HUES6 (cell line): ENCODE measurements at regions not wholly inside any gene's neighbourhood (a gene's known extent, or its start where the extent isn't known, plus 50 kb on each side); places are given as distances from the start of the nearest gene placed in this dataset.
"Not testable (repeated sequence)": the region's sequence is repeated elsewhere in the genome, so short reads cannot be mapped to it uniquely, and the experiment has no call there.

Experiments
- H3K27ac ChIP-seq: 2 replicates; pipeline ENCODE4 v1.7.0; 2013; ENCODE audit warnings: low read depth, mild to moderate bottlenecking, low read length, inconsistent platforms
- H3K27me3 ChIP-seq: 2 replicates; pipeline ENCODE4 v1.6.1; 2013; ENCODE audit warnings: low read length; ENCODE audit not compliant: control insufficient read depth, insufficient read depth
- H3K36me3 ChIP-seq: 2 replicates; pipeline ENCODE4 v1.6.1; 2013; ENCODE audit warnings: low read length; ENCODE audit not compliant: control insufficient read depth, insufficient read depth
- H3K4me1 ChIP-seq: 2 replicates; pipeline ENCODE4 v1.6.1; 2013; ENCODE audit warnings: low read length; ENCODE audit not compliant: control insufficient read depth, insufficient read depth
- H3K4me3 ChIP-seq: 2 replicates; pipeline ENCODE4 v1.5.1; 2013; ENCODE audit warnings: low read depth, low read length
- H3K9ac ChIP-seq: one replicate; pipeline ENCODE4 v1.6.1; 2013; ENCODE audit warnings: mild to moderate bottlenecking, low read length
- H3K9me3 ChIP-seq: 2 replicates; pipeline ENCODE4 v1.6.1; 2013; ENCODE audit warnings: low read depth, low read length; ENCODE audit not compliant: control insufficient read depth, insufficient read depth

DNA sequence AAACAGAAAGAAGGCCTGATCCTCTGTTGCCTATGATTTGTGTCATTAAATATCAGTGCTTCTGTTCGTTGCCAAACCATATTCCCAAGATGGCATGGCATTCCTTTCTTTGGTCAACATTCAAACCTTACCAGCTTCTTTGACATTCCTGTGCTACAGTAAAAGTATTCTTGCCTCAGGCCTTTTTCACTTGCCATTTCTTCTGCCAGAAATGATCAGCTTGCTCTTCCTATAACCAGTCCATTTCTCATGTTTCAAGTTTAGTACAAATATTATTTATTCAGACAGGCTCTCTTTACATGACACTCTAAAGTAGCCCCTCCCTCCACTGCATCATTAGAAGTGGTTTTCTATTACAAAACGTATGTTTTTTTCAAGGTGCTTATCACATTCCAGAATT, 278.3 kb downstream of the KCNJ2 start:
- H3K4me1 ChIP-seq = peaks cover 5% of the 10 kb centered on the region; the same call in 1 of the 2 replicates
- H3K9ac ChIP-seq = no peak overlapping the region
- H3K27ac ChIP-seq = no peak overlapping the region
- no peaks in the 10 kb centered on the region for H3K36me3 ChIP-seq
- no peak overlapping the region for H3K4me3 ChIP-seq
- peaks cover 5% of the 10 kb centered on the region; the same call in 1 of the 2 replicates for H3K9me3 ChIP-seq
- no peaks in the 10 kb centered on the region for H3K27me3 ChIP-seq

DNA sequence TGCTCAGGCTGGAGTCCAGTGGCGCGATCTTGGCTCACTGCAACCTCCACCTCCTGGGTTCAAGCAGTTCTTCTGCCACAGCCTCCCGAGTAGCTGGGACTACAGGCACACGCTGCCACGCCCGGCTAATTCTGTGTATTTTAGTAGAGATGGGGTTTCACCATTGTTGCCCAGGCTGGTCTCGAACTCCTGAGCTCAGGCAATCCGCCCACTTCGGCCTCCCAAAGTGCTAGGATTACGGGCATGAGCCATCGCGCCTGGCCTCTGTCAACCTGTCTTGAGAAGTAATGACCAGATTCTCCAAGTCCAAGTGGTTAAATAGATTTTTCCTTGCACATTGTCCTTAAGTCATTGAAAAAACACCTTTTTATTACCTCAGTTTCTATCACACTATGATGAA, 283.7 kb downstream of the KCNJ2 start:
- H3K4me1 ChIP-seq, H3K9ac ChIP-seq, H3K9me3 ChIP-seq, H3K27me3 ChIP-seq, H3K4me3 ChIP-seq, H3K36me3 ChIP-seq, H3K27ac ChIP-seq: not testable (repeated sequence)

DNA sequence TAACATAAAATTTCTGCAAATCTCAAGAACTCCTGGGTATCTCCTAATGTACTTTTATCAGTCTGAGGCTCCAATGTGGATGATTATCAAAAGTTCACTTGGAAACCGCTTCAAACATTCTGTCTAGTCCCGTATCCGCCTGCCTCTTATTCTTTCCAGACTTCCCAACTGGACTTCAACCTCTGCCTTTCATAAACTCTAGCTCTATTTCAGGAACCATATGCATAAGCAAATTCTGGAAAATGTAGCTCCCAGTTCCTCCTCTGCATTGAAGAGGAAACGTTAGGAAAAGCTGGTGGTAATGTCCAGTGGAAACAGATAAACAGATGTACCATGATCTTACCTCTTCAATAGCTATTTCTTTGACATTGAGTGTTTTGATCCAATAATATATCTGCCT, 285.0 kb downstream of the KCNJ2 start:
- Histone ChIP-seq H3K4me1 (peaks cover 4% of the 10 kb centered on the region; the same call in 1 of the 2 replicates), H3K27me3 (no peaks in the 10 kb centered on the region), H3K9me3 (no peaks in the 10 kb centered on the region), H3K36me3 (no peaks in the 10 kb centered on the region), H3K4me3 (no peak overlapping the region), H3K9ac (no peak overlapping the region), H3K27ac (no peak overlapping the region)

- Histone ChIP-seq H3K36me3 (no peaks in the 10 kb centered on the region), H3K27me3 (no peaks in the 10 kb centered on the region), H3K4me3 (no peak overlapping the region), H3K27ac (no peak overlapping the region), H3K9ac (no peak overlapping the region), H3K9me3 (no peaks in the 10 kb centered on the region), H3K4me1 (no peaks in the 10 kb centered on the region)
These were observed 285.6 kb downstream of the KCNJ2 start for GRCh38 chr17:70454908-70455307.

- no peaks in the 10 kb centered on the region for H3K4me1 ChIP-seq
- no peak overlapping the region for H3K4me3 ChIP-seq
- no peak overlapping the region for H3K9ac ChIP-seq
- H3K27ac ChIP-seq = no peak overlapping the region
- H3K9me3 ChIP-seq = no peaks in the 10 kb centered on the region; the same call in 1 of the 2 replicates
- H3K36me3 ChIP-seq = no peaks in the 10 kb centered on the region
- no peaks in the 10 kb centered on the region for H3K27me3 ChIP-seq
These were observed 295.7 kb downstream of the KCNJ2 start for GRCh38 chr17:70464995-70465394.

GRCh38 chr17:70468661-70469060, 299.3 kb downstream of the KCNJ2 start:
- H3K27ac ChIP-seq = no peak overlapping the region
- no peak overlapping the region for H3K9ac ChIP-seq
- no peaks in the 10 kb centered on the region; the same call in 1 of the 2 replicates for H3K9me3 ChIP-seq
- no peaks in the 10 kb centered on the region for H3K27me3 ChIP-seq
- no peak overlapping the region for H3K4me3 ChIP-seq
- no peaks in the 10 kb centered on the region for H3K36me3 ChIP-seq
- H3K4me1 ChIP-seq = no peaks in the 10 kb centered on the region

- H3K27me3 ChIP-seq = no peaks in the 10 kb centered on the region
- H3K4me1 ChIP-seq = no peaks in the 10 kb centered on the region
These were observed 303.7 kb downstream of the KCNJ2 start for GRCh38 chr17:70473049-70473448.

GRCh38 chr17:70476368-70476767, 307.0 kb downstream of the KCNJ2 start:
- H3K9ac ChIP-seq = no peak overlapping the region
- H3K4me3 ChIP-seq = no peak overlapping the region
- no peak overlapping the region for H3K27ac ChIP-seq
- H3K27me3 ChIP-seq = no peaks in the 10 kb centered on the region
- H3K9me3 ChIP-seq = no peaks in the 10 kb centered on the region
- H3K4me1 ChIP-seq = no peaks in the 10 kb centered on the region
- no peaks in the 10 kb centered on the region for H3K36me3 ChIP-seq

More at GRCh38 chr17:70473049-70473448, 303.7 kb downstream of the KCNJ2 start:
- Histone ChIP-seq H3K36me3 (no peaks in the 10 kb centered on the region), H3K9ac (no peak overlapping the region), H3K27ac (no peak overlapping the region), H3K4me3 (no peak overlapping the region), H3K9me3 (no peaks in the 10 kb centered on the region)

DNA sequence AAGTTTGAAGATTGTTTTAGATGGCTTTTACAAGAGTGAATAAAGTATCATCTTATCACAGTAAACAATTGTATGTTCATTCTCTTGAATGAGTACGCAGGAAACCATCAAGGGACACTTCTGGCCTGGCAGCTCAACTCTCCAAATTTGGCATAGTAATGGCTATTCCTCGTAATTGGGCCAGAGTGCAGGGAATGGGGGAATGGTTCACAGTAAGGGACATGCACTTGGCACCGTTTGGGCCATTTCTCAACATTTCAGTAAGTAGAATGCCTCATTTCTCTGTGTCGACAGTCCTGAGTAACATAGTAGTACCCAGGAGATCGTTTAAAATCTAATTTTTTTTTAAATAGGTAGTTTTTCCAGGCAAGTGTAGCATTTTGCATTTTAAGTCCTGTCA, 309.6 kb downstream of the KCNJ2 start:
- H3K36me3 ChIP-seq = no peaks in the 10 kb centered on the region
- H3K27me3 ChIP-seq = no peaks in the 10 kb centered on the region
- no peaks in the 10 kb centered on the region for H3K4me1 ChIP-seq
- H3K4me3 ChIP-seq = no peak overlapping the region
- H3K27ac ChIP-seq = no peak overlapping the region
- no peak overlapping the region for H3K9ac ChIP-seq
- H3K9me3 ChIP-seq = peaks cover 12% of the 10 kb centered on the region

GRCh38 chr17:70479779-70480178, 310.4 kb downstream of the KCNJ2 start:
- no peaks in the 10 kb centered on the region for H3K4me1 ChIP-seq
- H3K36me3 ChIP-seq = no peaks in the 10 kb centered on the region
- no peak overlapping the region for H3K27ac ChIP-seq
- no peaks in the 10 kb centered on the region for H3K27me3 ChIP-seq
- H3K9ac ChIP-seq = no peak overlapping the region
- peaks cover 17% of the 10 kb centered on the region for H3K9me3 ChIP-seq
- H3K4me3 ChIP-seq = no peak overlapping the region

GRCh38 chr17:70483624-70484023, 314.3 kb downstream of the KCNJ2 start:
- Histone ChIP-seq H3K27me3 (no peaks in the 10 kb centered on the region), H3K27ac (no peak overlapping the region), H3K36me3 (no peaks in the 10 kb centered on the region), H3K9me3 (peaks cover 17% of the 10 kb centered on the region), H3K9ac (no peak overlapping the region), H3K4me1 (no peaks in the 10 kb centered on the region), H3K4me3 (no peak overlapping the region)

DNA sequence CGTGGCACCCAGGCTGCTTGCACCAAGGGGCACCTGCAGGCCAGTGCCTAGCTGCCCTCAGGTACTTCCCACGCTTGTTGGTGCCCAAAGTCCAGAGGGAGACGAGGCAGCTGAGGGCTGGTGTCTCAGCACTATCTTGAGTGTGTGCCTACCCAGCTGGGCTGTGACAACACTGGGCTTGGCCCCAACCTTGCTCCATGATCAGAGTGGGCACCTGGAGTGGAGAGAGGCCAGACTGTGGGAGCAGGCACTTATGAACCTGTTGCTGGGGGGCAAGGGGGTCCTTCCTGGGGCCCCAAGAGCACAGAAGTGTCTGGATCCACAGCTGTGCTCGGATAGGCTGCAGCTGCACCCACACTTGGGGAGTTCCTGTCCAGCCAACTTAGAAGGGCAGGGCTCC, 314.7 kb downstream of the KCNJ2 start:
- H3K9me3 ChIP-seq = peaks cover 17% of the 10 kb centered on the region
- H3K9ac ChIP-seq = no peak overlapping the region
- no peaks in the 10 kb centered on the region for H3K36me3 ChIP-seq
- no peaks in the 10 kb centered on the region for H3K4me1 ChIP-seq
- H3K27me3 ChIP-seq = no peaks in the 10 kb centered on the region
- no peak overlapping the region for H3K4me3 ChIP-seq
- H3K27ac ChIP-seq = no peak overlapping the region
